ENCODE measurements at regions not wholly inside any gene's neighbourhood (a gene's known extent, or its start where the extent isn't known, plus 50 kb on each side); places are given as distances from the start of the nearest gene placed in this dataset.

- DNase-seq (ENCODE audit: low read depth): no peak
Measured at GRCh38 chr5:126311766-126312165, 111.4 kb upstream of the GRAMD2B start.

GRCh38 chr5:126315341-126315740 lies 107.9 kb upstream of the GRAMD2B start:
- DNase-seq (ENCODE audit: low read depth): no peak

- DNase-seq (ENCODE audit: low read depth): no peak
Measured at GRCh38 chr5:126332326-126332725, 90.9 kb upstream of the GRAMD2B start.

GRCh38 chr5:126334760-126335159 lies 88.4 kb upstream of the GRAMD2B start:
- DNase-seq (ENCODE audit: low read depth): no peak

DNA sequence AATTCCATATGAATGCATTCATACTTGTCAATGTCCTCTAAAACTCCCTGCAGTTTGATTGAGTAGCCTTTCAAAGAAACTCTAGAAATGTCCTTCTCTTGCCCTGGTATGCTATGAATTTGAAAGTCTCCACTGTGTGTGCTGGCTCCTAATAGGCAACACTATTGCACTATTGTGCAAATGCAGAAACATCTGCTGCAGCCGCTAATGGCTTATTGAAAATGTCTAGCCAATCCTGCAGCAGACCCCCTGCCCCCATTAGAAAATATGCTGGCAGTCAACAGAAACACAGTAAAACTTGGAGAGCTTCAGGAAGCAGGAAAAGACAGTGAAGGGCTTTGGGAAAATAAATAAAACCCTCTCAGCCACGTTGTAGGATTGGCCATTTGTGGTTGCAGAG lies 87.3 kb upstream of the GRAMD2B start:
- no peak for DNase-seq (ENCODE audit: low read depth)

GRCh38 chr5:126338635-126339034 lies 84.6 kb upstream of the GRAMD2B start:
- no peak for DNase-seq (ENCODE audit: low read depth)

DNA sequence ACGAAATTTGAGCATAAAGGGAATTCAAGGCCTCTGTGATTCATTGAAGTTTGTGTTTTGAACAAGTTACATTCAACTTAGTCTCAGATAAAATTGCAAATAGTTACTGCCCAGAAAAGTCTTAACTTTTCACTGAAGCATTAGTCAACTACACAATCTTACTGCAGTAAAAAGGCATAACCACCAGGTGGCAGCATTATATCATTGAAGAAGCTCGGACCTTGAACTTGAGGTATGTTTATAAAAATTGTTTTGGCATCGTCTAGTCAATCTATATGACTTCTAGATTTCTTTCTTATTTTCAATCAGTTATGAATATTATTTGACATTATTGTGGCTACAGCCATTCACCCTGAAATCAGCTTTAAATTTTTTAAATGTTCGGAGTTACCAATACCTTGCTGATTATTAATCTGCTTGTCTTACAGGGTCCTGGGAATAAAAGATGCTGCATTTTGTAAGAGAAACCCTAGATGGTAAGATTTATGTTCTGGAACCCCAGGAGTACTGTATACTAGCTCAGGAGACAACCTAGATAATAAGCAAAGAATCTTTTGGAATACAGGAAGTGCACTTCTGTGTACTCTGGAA lies 83.9 kb upstream of the GRAMD2B start:
- DNase-seq (ENCODE audit: low read depth): no peak

DNA sequence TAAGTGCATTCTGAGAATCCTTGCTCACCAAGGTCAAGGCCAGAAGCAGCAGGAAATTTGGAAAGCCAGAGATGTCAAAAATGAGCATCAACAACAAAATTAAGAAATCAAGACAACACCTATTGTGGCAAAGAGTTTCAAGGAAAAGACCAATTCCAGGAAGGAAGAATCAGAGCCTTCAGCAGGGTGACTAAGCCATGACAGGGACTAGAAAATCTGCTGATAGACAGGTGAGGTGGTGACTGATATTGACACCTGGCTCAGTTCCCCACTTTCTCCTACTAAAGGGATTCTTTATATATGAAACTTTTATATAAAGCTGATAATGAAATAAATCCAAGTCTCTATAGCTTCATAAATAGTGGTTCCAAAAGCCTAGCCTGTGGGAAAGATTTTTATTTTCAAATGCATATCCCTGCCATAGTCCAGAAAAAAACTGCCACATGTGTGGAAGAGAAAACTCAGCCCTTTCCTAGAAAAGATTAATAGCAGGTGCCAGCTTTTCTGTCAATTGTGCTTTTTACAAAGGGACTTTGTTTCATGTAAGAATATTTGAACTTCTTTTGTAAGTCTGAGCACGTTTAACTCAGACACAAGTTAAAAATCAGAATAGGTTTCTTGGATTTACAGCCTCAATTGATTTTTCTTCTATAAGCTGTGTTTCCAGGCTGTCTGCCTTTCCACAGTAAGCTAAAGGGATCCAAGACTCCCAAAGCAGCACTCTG lies 81.1 kb upstream of the GRAMD2B start:
- no peak for DNase-seq (ENCODE audit: low read depth)

GRCh38 chr5:126348855-126349635 lies 74.2 kb upstream of the GRAMD2B start:
- no peak for DNase-seq (ENCODE audit: low read depth)

DNA sequence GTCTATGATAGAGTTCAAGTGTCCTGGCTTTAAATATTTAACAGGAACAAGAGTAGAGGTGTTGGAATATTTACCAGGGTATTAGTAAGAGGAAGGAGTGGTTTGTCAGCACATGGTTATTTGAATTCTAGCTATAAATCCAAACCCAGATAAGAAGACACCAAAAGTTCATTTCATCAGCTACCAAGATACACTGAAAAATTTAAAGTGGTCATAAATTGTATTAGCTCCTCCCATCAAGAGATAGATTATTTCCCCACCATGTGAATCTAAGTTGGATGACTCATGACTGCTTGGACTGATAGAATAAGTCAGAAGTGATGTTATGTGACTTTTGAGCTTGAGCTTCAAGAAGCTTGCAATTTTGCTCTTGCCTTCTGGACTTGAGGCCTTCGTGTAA lies 72.1 kb upstream of the GRAMD2B start:
- DNase-seq (ENCODE audit: low read depth): peak; percentile 69

GRCh38 chr5:126354012-126354857 lies 69.0 kb upstream of the GRAMD2B start:
- DNase-seq (ENCODE audit: low read depth): peak; percentile 98

- no peak for DNase-seq (ENCODE audit: low read depth)
Measured at GRCh38 chr5:126354858-126355731, 68.1 kb upstream of the GRAMD2B start.

- no peak for DNase-seq (ENCODE audit: low read depth)
Measured at GRCh38 chr5:126355940-126356339, 67.3 kb upstream of the GRAMD2B start.

GRCh38 chr5:126357585-126358342 lies 65.4 kb upstream of the GRAMD2B start:
- DNase-seq (ENCODE audit: low read depth): no peak

GRCh38 chr5:126358525-126358924 lies 64.7 kb upstream of the GRAMD2B start:
- no peak for DNase-seq (ENCODE audit: low read depth)

DNA sequence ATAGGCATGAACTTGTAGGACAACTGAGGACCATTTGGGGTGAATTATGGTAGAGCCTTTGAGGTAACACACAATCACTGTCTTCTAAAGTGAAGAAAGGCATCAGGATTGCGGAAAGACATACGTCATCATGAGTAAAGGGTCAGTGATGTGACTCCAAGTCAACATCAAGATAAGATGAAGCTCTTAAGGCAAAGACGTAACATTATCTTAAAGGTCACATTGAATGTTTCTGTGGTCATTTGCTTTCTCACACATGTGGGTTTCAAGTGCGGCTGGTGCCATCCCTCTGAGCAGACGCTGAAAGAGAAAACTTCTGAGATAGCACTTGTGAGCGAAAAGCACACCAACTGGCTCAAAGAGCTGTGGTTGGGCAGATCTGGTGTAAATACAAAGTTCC lies 63.3 kb upstream of the GRAMD2B start:
- DNase-seq (ENCODE audit: low read depth): no peak

DNA sequence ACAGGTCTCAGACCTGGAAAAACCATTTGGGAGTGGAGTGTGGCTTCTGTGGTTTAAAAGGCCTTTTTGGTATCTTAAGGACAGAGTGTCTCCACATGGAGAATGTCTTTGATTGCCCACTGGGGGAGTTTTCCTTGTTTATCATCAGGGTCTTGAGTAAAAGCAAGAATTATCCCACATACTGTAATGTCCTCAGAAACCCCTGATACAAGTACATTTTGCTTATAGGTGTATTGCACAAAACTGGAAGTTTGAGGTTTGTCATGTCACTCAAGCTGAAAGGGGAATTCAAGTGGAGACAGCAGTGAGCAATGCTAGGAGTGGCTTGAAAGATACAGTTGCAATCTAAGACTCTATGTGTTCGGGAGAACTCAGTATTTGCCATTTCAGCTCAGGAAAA lies 62.7 kb upstream of the GRAMD2B start:
- no peak for DNase-seq (ENCODE audit: low read depth)

DNA sequence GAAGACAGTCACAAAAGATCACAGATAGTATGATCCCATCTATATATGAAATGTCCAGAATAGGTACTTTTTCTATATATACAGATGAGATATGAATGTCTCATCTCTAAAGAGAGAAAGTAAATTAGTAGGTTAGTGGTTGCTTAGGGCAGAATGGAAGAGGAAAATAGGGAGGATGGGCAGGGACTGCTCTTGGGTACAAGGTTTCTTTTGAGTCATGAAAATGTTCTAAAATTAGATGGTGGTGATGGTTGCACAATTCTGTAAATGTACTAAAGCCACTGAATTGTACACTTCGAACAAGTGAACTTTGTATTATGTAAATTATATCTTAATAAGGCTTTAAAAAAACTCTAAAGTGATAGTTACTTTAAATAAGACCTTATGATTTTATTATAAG lies 59.6 kb upstream of the GRAMD2B start:
- DNase-seq (ENCODE audit: low read depth): no peak

- no peak for DNase-seq (ENCODE audit: low read depth)
Measured at GRCh38 chr5:126364206-126364902, 58.9 kb upstream of the GRAMD2B start.

All from non-pigmented ciliary epithelial cell (primary cell).